ENCODE measurements at regions not wholly inside any gene's neighbourhood (a gene's known extent, or its start where the extent isn't known, plus 50 kb on each side); places are given as distances from the start of the nearest gene placed in this dataset.

DNA sequence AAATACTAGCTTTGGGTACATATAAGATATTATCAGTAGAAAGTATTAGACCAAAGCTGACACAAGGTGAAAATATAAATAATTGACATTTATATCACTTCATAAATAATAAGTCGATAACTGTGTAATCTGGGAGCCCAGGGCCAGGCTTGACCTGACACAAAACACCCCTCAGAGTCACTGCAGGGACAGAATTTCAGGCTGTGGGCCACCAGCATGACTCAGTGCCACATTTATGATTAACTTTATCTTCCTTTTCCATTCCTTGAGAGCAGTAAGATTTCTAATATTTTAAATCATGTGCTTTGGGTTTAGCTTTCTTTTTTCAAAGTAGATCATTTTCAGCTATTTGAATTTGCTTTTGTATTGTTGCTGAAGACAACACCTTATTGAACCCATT lies 102.9 kb upstream of the NFE2L3 start:
- H3K9me3 ChIP-seq = no peaks in the 10 kb centered on the region
- H3K4me3 ChIP-seq = no peak overlapping the region
- peaks cover 2 to 9% of the 10 kb centered on the region in 2 donors for H3K27me3 ChIP-seq
- intact Hi-C loops (cut with DNase I) = no loop called here
- H3K27ac ChIP-seq = no peak overlapping the region
- no peaks in the 10 kb centered on the region for H3K4me1 ChIP-seq
- ATAC-seq (no peak), DNase-seq (no peak)
- TF ChIP-seq, protein P1, sequence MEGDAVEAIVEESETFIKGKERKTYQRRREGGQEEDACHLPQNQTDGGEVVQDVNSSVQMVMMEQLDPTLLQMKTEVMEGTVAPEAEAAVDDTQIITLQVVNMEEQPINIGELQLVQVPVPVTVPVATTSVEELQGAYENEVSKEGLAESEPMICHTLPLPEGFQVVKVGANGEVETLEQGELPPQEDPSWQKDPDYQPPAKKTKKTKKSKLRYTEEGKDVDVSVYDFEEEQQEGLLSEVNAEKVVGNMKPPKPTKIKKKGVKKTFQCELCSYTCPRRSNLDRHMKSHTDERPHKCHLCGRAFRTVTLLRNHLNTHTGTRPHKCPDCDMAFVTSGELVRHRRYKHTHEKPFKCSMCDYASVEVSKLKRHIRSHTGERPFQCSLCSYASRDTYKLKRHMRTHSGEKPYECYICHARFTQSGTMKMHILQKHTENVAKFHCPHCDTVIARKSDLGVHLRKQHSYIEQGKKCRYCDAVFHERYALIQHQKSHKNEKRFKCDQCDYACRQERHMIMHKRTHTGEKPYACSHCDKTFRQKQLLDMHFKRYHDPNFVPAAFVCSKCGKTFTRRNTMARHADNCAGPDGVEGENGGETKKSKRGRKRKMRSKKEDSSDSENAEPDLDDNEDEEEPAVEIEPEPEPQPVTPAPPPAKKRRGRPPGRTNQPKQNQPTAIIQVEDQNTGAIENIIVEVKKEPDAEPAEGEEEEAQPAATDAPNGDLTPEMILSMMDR (IDR thresholded peaks at IDR 0.05) = no peak
- no peaks in the 10 kb centered on the region for H3K36me3 ChIP-seq

DNA sequence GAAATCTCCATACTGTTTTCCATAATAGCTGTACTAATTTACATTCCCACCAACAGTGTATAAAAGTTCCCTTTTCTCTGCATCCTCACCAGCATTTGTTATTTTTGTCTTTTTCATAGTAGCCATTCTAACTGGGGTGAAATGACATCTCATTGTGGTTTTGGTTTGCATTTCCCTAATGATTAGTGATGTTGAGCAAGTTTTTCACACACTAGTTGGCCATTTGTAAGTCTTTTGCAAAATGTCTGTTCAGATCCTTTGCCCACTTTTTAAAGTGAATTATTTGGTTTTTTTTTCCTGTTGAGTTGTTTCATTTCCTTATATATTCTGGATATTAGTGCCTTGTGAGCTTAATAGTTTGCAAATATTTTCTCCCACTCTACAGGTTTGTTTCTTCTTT lies 101.0 kb upstream of the NFE2L3 start:
- intact Hi-C loops (cut with DNase I) = no loop called here
- TF ChIP-seq, protein P1 (IDR thresholded peaks at IDR 0.05) = no peak
- Histone ChIP-seq H3K9me3 (no peaks in the 10 kb centered on the region), H3K4me3 (no peak overlapping the region), H3K36me3 (no peaks in the 10 kb centered on the region), H3K27ac (no peak overlapping the region), H3K27me3 (peaks cover 2 to 9% of the 10 kb centered on the region in 2 donors), H3K4me1 (no peaks in the 10 kb centered on the region)
- no peak for DNase-seq
- ATAC-seq = no peak

- ATAC-seq = no peak
- intact Hi-C loops (cut with DNase I) = no loop called here
- no peak for DNase-seq
Observed at GRCh38 chr7:26052706-26053105, 99.3 kb upstream of the NFE2L3 start.

GRCh38 chr7:26054386-26054785 lies 97.6 kb upstream of the NFE2L3 start:
- ATAC-seq (no peak), DNase-seq (no peak)

More at GRCh38 chr7:26052706-26053105, 99.3 kb upstream of the NFE2L3 start:
- no peaks in the 10 kb centered on the region for H3K9me3 ChIP-seq
- TF ChIP-seq, protein P1 (IDR thresholded peaks at IDR 0.05) = no peak
- peaks cover 2 to 9% of the 10 kb centered on the region in 2 donors for H3K27me3 ChIP-seq
- no peaks in the 10 kb centered on the region for H3K36me3 ChIP-seq
- no peak overlapping the region for H3K4me3 ChIP-seq
- no peak overlapping the region for H3K27ac ChIP-seq
- no peaks in the 10 kb centered on the region for H3K4me1 ChIP-seq

GRCh38 chr7:26055241-26055640 lies 96.8 kb upstream of the NFE2L3 start:
- no peak for ATAC-seq
- H3K4me3 ChIP-seq = no peak overlapping the region
- TF ChIP-seq, protein P1 (IDR thresholded peaks at IDR 0.05) = no peak
- no peak overlapping the region for H3K27ac ChIP-seq
- H3K9me3 ChIP-seq = no peaks in the 10 kb centered on the region
- DNase-seq = no peak
- H3K4me1 ChIP-seq = no peaks in the 10 kb centered on the region
- intact Hi-C loops (cut with DNase I) = no loop called here
- H3K27me3 ChIP-seq = peaks cover 2 to 7% of the 10 kb centered on the region in 2 donors
- H3K36me3 ChIP-seq = no peaks in the 10 kb centered on the region

More at GRCh38 chr7:26054386-26054785, 97.6 kb upstream of the NFE2L3 start:
- Histone ChIP-seq H3K4me3 (no peak overlapping the region), H3K4me1 (no peaks in the 10 kb centered on the region), H3K27me3 (peaks cover 2 to 9% of the 10 kb centered on the region in 2 donors), H3K27ac (no peak overlapping the region), H3K36me3 (no peaks in the 10 kb centered on the region), H3K9me3 (no peaks in the 10 kb centered on the region)
- TF ChIP-seq, protein P1 (IDR thresholded peaks at IDR 0.05) = no peak
- intact Hi-C loops (cut with DNase I) = no loop called here

Measured in left lung (tissue), 4 donors.